CD14-positive monocyte (primary cell): ENCODE measurements at regions not wholly inside any gene's neighbourhood (a gene's known extent, or its start where the extent isn't known, plus 50 kb on each side); places are given as distances from the start of the nearest gene placed in this dataset.

ENCODE experiments used
- DNase-seq, 3 donors: peaks; one replicate each; pipeline ENCODE4 v3.0.0-alpha.2; 2011 to 2022
- H2AFZ ChIP-seq: 2 replicates; pipeline ENCODE4 v1.6.0; 2012; ENCODE audit warnings: mild to moderate bottlenecking, low read depth, low read length, inconsistent platforms; ENCODE audit not compliant: insufficient read depth, poor library complexity, severe bottlenecking
- H3K27ac ChIP-seq, 2 donors: 1 replicate in 1 of 2; 2 replicates in 1 of 2; pipeline ENCODE4 v1.5.1; 2012 to 2013; ENCODE audit warnings: low read length in 2 of 2, control low read depth in 1 of 2, inconsistent platforms in 1 of 2, low read depth in 1 of 2, mild to moderate bottlenecking in 1 of 2
- H3K27me3 ChIP-seq, 2 donors: one replicate each; pipeline versions ENCODE4 v1.6.0 to v1.6.1; 2011 to 2013; ENCODE audit warnings: low read length in 2 of 2; ENCODE audit not compliant: control insufficient read depth in 2 of 2, insufficient read depth in 2 of 2
- H3K36me3 ChIP-seq, 2 donors: replicated peaks in 1 of 2; 1 replicate in 1 of 2; 2 replicates in 1 of 2; pipeline versions ENCODE4 v1.5.1 to v1.6.1; 2012 to 2013; ENCODE audit warnings: low read length in 2 of 2, control low read depth in 1 of 2, inconsistent platforms in 1 of 2, mild to moderate bottlenecking in 1 of 2; ENCODE audit not compliant: insufficient read depth in 2 of 2, control insufficient read depth in 1 of 2
- H3K4me1 ChIP-seq, 2 donors: 1 replicate in 1 of 2; 2 replicates in 1 of 2; pipeline versions ENCODE4 v1.5.1 to v1.6.1; 2012 to 2013; ENCODE audit warnings: low read length in 2 of 2, control low read depth in 1 of 2, inconsistent platforms in 1 of 2, mild to moderate bottlenecking in 1 of 2, moderate library complexity in 1 of 2; ENCODE audit not compliant: insufficient read depth in 2 of 2, control insufficient read depth in 1 of 2
- H3K4me2 ChIP-seq: replicated peaks from 2 replicates; pipeline ENCODE3; 2012; ENCODE audit warnings: low read length, moderate library complexity, mild to moderate bottlenecking; ENCODE audit not compliant: poor library complexity, severe bottlenecking; ENCODE audit errors: extremely low read depth
- H3K4me3 ChIP-seq, 3 experiments: fragments of 200-600 bp in 1 of 3; sonication (generic) in 1 of 3; replicated peaks in 1 of 3; 1 replicate in 2 of 3; 2 replicates in 1 of 3; pipeline ENCODE4 v1.5.1; 2011 to 2013; ENCODE audit warnings: low read length in 3 of 3, mild to moderate bottlenecking in 3 of 3, control low read depth in 2 of 3, low read depth in 2 of 3, inconsistent platforms in 1 of 3, moderate library complexity in 1 of 3
- H3K79me2 ChIP-seq: 2 replicates; pipeline ENCODE4 v1.6.0; 2012; ENCODE audit warnings: mild to moderate bottlenecking, control low read depth, inconsistent platforms, low read length, moderate library complexity; ENCODE audit not compliant: insufficient read depth
- H3K9ac ChIP-seq: 2 replicates; pipeline ENCODE4 v1.6.0; 2017; ENCODE audit warnings: low read length, mild to moderate bottlenecking; ENCODE audit not compliant: insufficient read depth, poor library complexity, severe bottlenecking
- H3K9me3 ChIP-seq, 2 donors: replicated peaks in 1 of 2; 1 replicate in 1 of 2; 2 replicates in 1 of 2; pipeline versions ENCODE4 v1.5.1 to v1.6.1; 2012 to 2013; ENCODE audit warnings: low read length in 2 of 2, control low read depth in 1 of 2; ENCODE audit not compliant: control insufficient read depth in 1 of 2, insufficient read depth in 1 of 2
- H4K20me1 ChIP-seq: 2 replicates; pipeline ENCODE4 v1.6.0; 2012; ENCODE audit warnings: mild to moderate bottlenecking, low read length, control low read depth, moderate library complexity; ENCODE audit not compliant: insufficient read depth
- H3K27ac Mint-ChIP-seq, 7 donors: one replicate each; pipeline ENCODE4 v1.8.0; 2020; ENCODE audit warnings: mild to moderate bottlenecking in 7 of 7, mixed read lengths in 7 of 7, moderate library complexity in 6 of 7, inconsistent platforms in 2 of 7
- H3K27me3 Mint-ChIP-seq, 3 donors: one replicate each; pipeline ENCODE4 v1.8.0; 2021 to 2022; ENCODE audit warnings: low read depth in 3 of 3, mild to moderate bottlenecking in 3 of 3, mixed read lengths in 3 of 3, moderate library complexity in 3 of 3, inconsistent platforms in 1 of 3
- H3K36me3 Mint-ChIP-seq, 2 donors: one replicate each; pipeline ENCODE4 v1.8.0; 2020; ENCODE audit warnings: mixed read lengths in 2 of 2, inconsistent platforms in 1 of 2, mild to moderate bottlenecking in 1 of 2
- H3K4me1 Mint-ChIP-seq: one replicate; pipeline ENCODE4 v1.8.0; 2020; ENCODE audit warnings: mild to moderate bottlenecking, mixed read lengths
- H3K4me3 Mint-ChIP-seq, 2 donors: one replicate each; pipeline ENCODE4 v1.8.0; 2020; ENCODE audit warnings: mild to moderate bottlenecking in 2 of 2, mixed read lengths in 2 of 2, moderate library complexity in 1 of 2
- H3K9me3 Mint-ChIP-seq, 7 donors: one replicate each; pipeline ENCODE4 v1.8.0; 2020 to 2022; ENCODE audit warnings: mixed read lengths in 7 of 7, mild to moderate bottlenecking in 6 of 7, moderate library complexity in 6 of 7, inconsistent platforms in 2 of 7
- WGBS: methylation state at CpG from one replicate; pipeline ENCODE4 v1.1.5; 2013; ENCODE audit warnings: missing lambda C conversion rate; ENCODE audit not compliant: insufficient coverage; 5-methylcytosine and 5-hydroxymethylcytosine counted together
- intact Hi-C, 2 donors: fragments of 100-400 bp; cut with micrococcal nuclease; formaldehyde crosslinking; loops; one replicate each; pipeline versions ENCODE4 v1.15.0 to v1.15.1; 2023
- TF ChIP-seq, protein P1 (sequence below): fragments of 200-600 bp; IDR thresholded peaks from one replicate; pipeline ENCODE4 v1.8.0; 2022; ENCODE audit warnings: antibody characterized with exemption, mild to moderate bottlenecking

DNA sequence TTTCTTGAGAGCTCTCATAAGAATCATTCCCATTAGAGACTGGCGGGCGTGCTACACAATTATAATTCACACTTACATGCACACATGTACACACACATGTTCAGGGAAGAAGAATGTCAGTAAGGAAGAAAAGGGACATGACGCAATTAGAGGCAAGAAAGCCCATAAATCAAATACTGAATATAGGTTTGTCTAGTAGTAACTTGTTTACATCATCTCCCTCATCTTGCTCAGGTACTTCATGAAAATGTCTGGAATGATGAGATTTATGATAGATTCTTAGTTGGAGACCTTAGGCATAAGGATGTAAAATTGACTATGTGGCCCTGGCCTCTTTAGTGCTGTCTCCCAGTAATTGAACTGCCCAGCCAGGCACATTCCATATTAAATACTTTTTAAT, 628.0 kb upstream of the PCDH20 start:
- Mint-ChIP-seq H3K27ac (no peak overlapping the region), H3K4me3 (no peak overlapping the region), H3K9me3 (peaks cover 0 to 12% (median 6%) of the 10 kb centered on the region in 7 donors), H3K4me1 (no peaks in the 10 kb centered on the region), H3K36me3 (no peaks in the 10 kb centered on the region), H3K27me3 (no peaks in the 10 kb centered on the region)
- no peaks in the 10 kb centered on the region for H3K36me3 ChIP-seq
- no peak overlapping the region for H3K4me3 ChIP-seq
- no peak overlapping the region for H3K27ac ChIP-seq
- no peak overlapping the region for H3K4me2 ChIP-seq
- TF ChIP-seq, protein P1, sequence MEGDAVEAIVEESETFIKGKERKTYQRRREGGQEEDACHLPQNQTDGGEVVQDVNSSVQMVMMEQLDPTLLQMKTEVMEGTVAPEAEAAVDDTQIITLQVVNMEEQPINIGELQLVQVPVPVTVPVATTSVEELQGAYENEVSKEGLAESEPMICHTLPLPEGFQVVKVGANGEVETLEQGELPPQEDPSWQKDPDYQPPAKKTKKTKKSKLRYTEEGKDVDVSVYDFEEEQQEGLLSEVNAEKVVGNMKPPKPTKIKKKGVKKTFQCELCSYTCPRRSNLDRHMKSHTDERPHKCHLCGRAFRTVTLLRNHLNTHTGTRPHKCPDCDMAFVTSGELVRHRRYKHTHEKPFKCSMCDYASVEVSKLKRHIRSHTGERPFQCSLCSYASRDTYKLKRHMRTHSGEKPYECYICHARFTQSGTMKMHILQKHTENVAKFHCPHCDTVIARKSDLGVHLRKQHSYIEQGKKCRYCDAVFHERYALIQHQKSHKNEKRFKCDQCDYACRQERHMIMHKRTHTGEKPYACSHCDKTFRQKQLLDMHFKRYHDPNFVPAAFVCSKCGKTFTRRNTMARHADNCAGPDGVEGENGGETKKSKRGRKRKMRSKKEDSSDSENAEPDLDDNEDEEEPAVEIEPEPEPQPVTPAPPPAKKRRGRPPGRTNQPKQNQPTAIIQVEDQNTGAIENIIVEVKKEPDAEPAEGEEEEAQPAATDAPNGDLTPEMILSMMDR = no peak
- H3K27me3 ChIP-seq = no peaks in the 10 kb centered on the region
- no peak overlapping the region for H2AFZ ChIP-seq
- no peaks in the 10 kb centered on the region for H3K79me2 ChIP-seq
- H4K20me1 ChIP-seq = no peaks in the 10 kb centered on the region
- DNase-seq = no peak
- H3K9me3 ChIP-seq = peaks cover 8 to 19% of the 10 kb centered on the region in 2 donors
- intact Hi-C loops = no loop called here
- no peaks in the 10 kb centered on the region for H3K4me1 ChIP-seq
- no CpG with 5 or more reads among the region's 3 CpGs for WGBS
- H3K9ac ChIP-seq = no peak overlapping the region

DNA sequence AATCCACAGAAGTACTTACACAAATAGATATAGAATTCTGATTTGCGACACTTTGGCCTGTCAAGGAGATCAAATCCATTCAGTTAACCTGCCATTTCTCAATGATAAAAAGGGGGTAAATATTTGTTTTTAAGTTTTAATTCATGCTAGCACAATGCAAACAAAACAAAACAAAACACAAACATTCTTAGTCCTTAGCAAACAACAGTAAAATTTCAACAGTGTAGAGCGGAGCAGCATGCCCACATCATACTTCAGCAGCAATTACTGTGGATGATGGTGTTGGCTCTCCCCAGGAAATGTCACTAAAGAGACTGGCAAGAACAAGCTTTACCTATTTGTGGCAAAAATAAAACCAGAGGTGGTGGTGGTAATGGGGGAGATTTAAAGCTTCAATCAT, 625.2 kb upstream of the PCDH20 start:
- Histone ChIP-seq H3K79me2 (no peaks in the 10 kb centered on the region), H3K9me3 (peaks cover 0 to 12% of the 10 kb centered on the region in 2 donors), H3K27me3 (no peaks in the 10 kb centered on the region), H3K4me1 (no peaks in the 10 kb centered on the region), H4K20me1 (no peaks in the 10 kb centered on the region), H3K9ac (no peak overlapping the region), H3K36me3 (no peaks in the 10 kb centered on the region), H3K4me3 (no peak overlapping the region), H2AFZ (no peak overlapping the region), H3K27ac (no peak overlapping the region), H3K4me2 (no peak overlapping the region)
- Mint-ChIP-seq H3K27ac (no peak overlapping the region), H3K4me3 (no peak overlapping the region), H3K36me3 (no peaks in the 10 kb centered on the region), H3K9me3 (peaks cover 0 to 7% (median 4%) of the 10 kb centered on the region in 7 donors), H3K4me1 (no peaks in the 10 kb centered on the region), H3K27me3 (no peaks in the 10 kb centered on the region)
- no CpG with 5 or more reads among the region's 2 CpGs for WGBS
- TF ChIP-seq, protein P1 = no peak
- DNase-seq = no peak
- intact Hi-C loops = no loop called here
